ENCODE measurements at regions not wholly inside any gene's neighbourhood (a gene's known extent, or its start where the extent isn't known, plus 50 kb on each side); places are given as distances from the start of the nearest gene placed in this dataset.

DNA sequence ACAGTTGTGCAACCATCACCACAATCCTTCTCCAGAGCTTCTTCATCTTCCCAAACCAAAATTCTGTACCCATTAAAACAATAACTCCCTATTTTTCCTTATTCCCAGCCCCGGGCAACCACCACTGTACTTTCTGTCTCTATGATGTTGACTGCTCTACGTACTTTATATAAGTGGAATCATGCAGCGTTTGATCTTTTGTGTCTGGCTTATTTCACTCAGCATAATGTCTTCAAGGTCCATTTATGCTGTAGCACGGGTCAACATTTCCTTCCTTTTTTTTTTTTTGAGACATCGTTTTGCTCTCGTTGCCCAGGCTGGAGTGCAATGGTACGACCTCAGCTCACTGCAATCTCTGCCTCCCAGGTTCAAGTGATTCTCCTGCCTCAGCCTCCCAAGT is 162.7 kb upstream of the GSC start:
- H3K4me3 ChIP-seq (ENCODE audit: low read depth, low read length), result no peak overlapping the region
- no peak for DNase-seq (ENCODE audit: low read depth)
- TF ChIP-seq CTCF (IDR thresholded peaks at IDR 0.05; ENCODE audit: control insufficient read depth, extremely low read depth, insufficient read depth), result no peak

- DNase-seq (ENCODE audit: low read depth), result no peak
- H3K4me3 ChIP-seq (ENCODE audit: low read depth, low read length), result no peak overlapping the region
- no peak for TF ChIP-seq CTCF (IDR thresholded peaks at IDR 0.05; ENCODE audit: control insufficient read depth, extremely low read depth, insufficient read depth)
Observed at GRCh38 chr14:94930690-94931089, 160.8 kb upstream of the GSC start.

GRCh38 chr14:94929354-94929753 is 159.4 kb upstream of the GSC start:
- no peak for TF ChIP-seq CTCF (IDR thresholded peaks at IDR 0.05; ENCODE audit: control insufficient read depth, extremely low read depth, insufficient read depth)
- H3K4me3 ChIP-seq (ENCODE audit: low read depth, low read length), result no peak overlapping the region
- no peak for DNase-seq (ENCODE audit: low read depth)

GRCh38 chr14:94926176-94926575 is 156.3 kb upstream of the GSC start:
- no peak overlapping the region for H3K4me3 ChIP-seq (ENCODE audit: low read depth, low read length)
- no peak for DNase-seq (ENCODE audit: low read depth)
- no peak for TF ChIP-seq CTCF (IDR thresholded peaks at IDR 0.05; ENCODE audit: control insufficient read depth, extremely low read depth, insufficient read depth)

GRCh38 chr14:94925416-94926173 is 155.7 kb upstream of the GSC start:
- no peak overlapping the region for H3K4me3 ChIP-seq (ENCODE audit: low read depth, low read length)
- TF ChIP-seq CTCF (IDR thresholded peaks at IDR 0.05; ENCODE audit: control insufficient read depth, extremely low read depth, insufficient read depth), result no peak
- DNase-seq (ENCODE audit: low read depth), result no peak

DNA sequence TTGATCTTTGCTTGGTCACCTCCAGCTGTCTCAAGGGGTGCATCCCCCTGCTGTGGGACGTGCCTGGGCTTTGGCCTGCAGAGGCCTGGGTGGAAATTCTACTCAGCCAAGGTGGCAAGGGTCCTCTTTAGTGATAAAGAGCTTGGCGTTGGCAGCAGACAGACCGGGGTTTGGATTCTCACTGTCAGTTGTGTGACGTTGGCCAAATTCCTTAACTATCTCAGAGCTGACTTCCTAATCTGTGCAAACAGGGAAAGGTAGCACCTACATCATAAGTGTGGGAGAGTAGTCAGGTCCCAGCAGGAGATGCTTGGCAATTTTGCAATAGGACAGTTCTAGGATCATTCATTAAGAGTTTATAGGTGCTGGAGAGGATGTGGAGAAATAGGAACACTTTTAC is 154.3 kb upstream of the GSC start:
- TF ChIP-seq CTCF (IDR thresholded peaks at IDR 0.05; ENCODE audit: control insufficient read depth, extremely low read depth, insufficient read depth), result no peak
- no peak overlapping the region for H3K4me3 ChIP-seq (ENCODE audit: low read depth, low read length)
- no peak for DNase-seq (ENCODE audit: low read depth)

- no peak overlapping the region for H3K4me3 ChIP-seq (ENCODE audit: low read depth, low read length)
- DNase-seq (ENCODE audit: low read depth), result no peak
- no peak for TF ChIP-seq CTCF (IDR thresholded peaks at IDR 0.05; ENCODE audit: control insufficient read depth, extremely low read depth, insufficient read depth)
Observed at GRCh38 chr14:94923786-94924185, 153.9 kb upstream of the GSC start.

Measured in LNCaP clone FGC (cell line).